ENCODE measurements at regions not wholly inside any gene's neighbourhood (a gene's known extent, or its start where the extent isn't known, plus 50 kb on each side); places are given as distances from the start of the nearest gene placed in this dataset.

- Histone ChIP-seq H3K4me3 (ENCODE audit: low read length) (no peak overlapping the region), H3K9ac (ENCODE audit: low read depth, low read length) (no peak overlapping the region), H3K4me2 (ENCODE audit: low read length) (no peak overlapping the region), H3K27me3 (ENCODE audit: control insufficient read depth, insufficient read depth, low read length) (no peaks in the 10 kb centered on the region), H3K36me3 (ENCODE audit: insufficient read depth, low read length) (no peaks in the 10 kb centered on the region), H3K4me1 (ENCODE audit: control insufficient read depth, insufficient read depth, low read length) (no peaks in the 10 kb centered on the region), H3K9me3 (replicated peaks; ENCODE audit: low read length) (no peaks in the 10 kb centered on the region)
Observed at GRCh38 chr5:164545507-164545906, 1040.1 kb downstream of the MAT2B start.

- H3K9me3 ChIP-seq (replicated peaks; ENCODE audit: low read length): no peaks in the 10 kb centered on the region
- no peak overlapping the region for H3K4me3 ChIP-seq (ENCODE audit: low read length)
- H3K27me3 ChIP-seq (ENCODE audit: control insufficient read depth, insufficient read depth, low read length): no peaks in the 10 kb centered on the region
- H3K4me1 ChIP-seq (ENCODE audit: control insufficient read depth, insufficient read depth, low read length): no peaks in the 10 kb centered on the region
- no peak overlapping the region for H3K4me2 ChIP-seq (ENCODE audit: low read length)
- no peak overlapping the region for H3K9ac ChIP-seq (ENCODE audit: low read depth, low read length)
- no peaks in the 10 kb centered on the region for H3K36me3 ChIP-seq (ENCODE audit: insufficient read depth, low read length)
Observed at GRCh38 chr5:164553851-164554250, 1048.4 kb downstream of the MAT2B start.

GRCh38 chr5:164555809-164556208 is 1050.4 kb downstream of the MAT2B start:
- H3K9me3 ChIP-seq (replicated peaks; ENCODE audit: low read length): no peaks in the 10 kb centered on the region
- H3K27me3 ChIP-seq (ENCODE audit: control insufficient read depth, insufficient read depth, low read length): no peaks in the 10 kb centered on the region
- no peak overlapping the region for H3K9ac ChIP-seq (ENCODE audit: low read depth, low read length)
- H3K4me3 ChIP-seq (ENCODE audit: low read length): no peak overlapping the region
- no peak overlapping the region for H3K4me2 ChIP-seq (ENCODE audit: low read length)
- no peaks in the 10 kb centered on the region for H3K36me3 ChIP-seq (ENCODE audit: insufficient read depth, low read length)
- H3K4me1 ChIP-seq (ENCODE audit: control insufficient read depth, insufficient read depth, low read length): no peaks in the 10 kb centered on the region

- no peaks in the 10 kb centered on the region for H3K36me3 ChIP-seq (ENCODE audit: insufficient read depth, low read length)
- H3K4me1 ChIP-seq (ENCODE audit: control insufficient read depth, insufficient read depth, low read length): no peaks in the 10 kb centered on the region
- H3K4me3 ChIP-seq (ENCODE audit: low read length): no peak overlapping the region
- H3K27me3 ChIP-seq (ENCODE audit: control insufficient read depth, insufficient read depth, low read length): no peaks in the 10 kb centered on the region
- H3K4me2 ChIP-seq (ENCODE audit: low read length): no peak overlapping the region
- no peaks in the 10 kb centered on the region for H3K9me3 ChIP-seq (replicated peaks; ENCODE audit: low read length)
- H3K9ac ChIP-seq (ENCODE audit: low read depth, low read length): no peak overlapping the region
Observed at GRCh38 chr5:164560216-164560615, 1054.8 kb downstream of the MAT2B start.

GRCh38 chr5:164561933-164562872 is 1056.8 kb downstream of the MAT2B start:
- Histone ChIP-seq H3K4me2 (ENCODE audit: low read length) (no peak overlapping the region), H3K9ac (ENCODE audit: low read depth, low read length) (no peak overlapping the region), H3K36me3 (ENCODE audit: insufficient read depth, low read length) (no peaks in the 10 kb centered on the region), H3K27me3 (ENCODE audit: control insufficient read depth, insufficient read depth, low read length) (no peaks in the 10 kb centered on the region), H3K4me1 (ENCODE audit: control insufficient read depth, insufficient read depth, low read length) (no peaks in the 10 kb centered on the region), H3K9me3 (replicated peaks; ENCODE audit: low read length) (no peaks in the 10 kb centered on the region), H3K4me3 (ENCODE audit: low read length) (no peak overlapping the region)

GRCh38 chr5:164563370-164563769 is 1058.0 kb downstream of the MAT2B start:
- Histone ChIP-seq H3K27me3 (ENCODE audit: control insufficient read depth, insufficient read depth, low read length) (no peaks in the 10 kb centered on the region), H3K9ac (ENCODE audit: low read depth, low read length) (no peak overlapping the region), H3K36me3 (ENCODE audit: insufficient read depth, low read length) (no peaks in the 10 kb centered on the region), H3K9me3 (replicated peaks; ENCODE audit: low read length) (no peaks in the 10 kb centered on the region), H3K4me2 (ENCODE audit: low read length) (no peak overlapping the region), H3K4me1 (ENCODE audit: control insufficient read depth, insufficient read depth, low read length) (no peaks in the 10 kb centered on the region), H3K4me3 (ENCODE audit: low read length) (no peak overlapping the region)

- no peak overlapping the region for H3K4me2 ChIP-seq (ENCODE audit: low read length)
- no peak overlapping the region for H3K9ac ChIP-seq (ENCODE audit: low read depth, low read length)
- H3K4me3 ChIP-seq (ENCODE audit: low read length): no peak overlapping the region
- no peaks in the 10 kb centered on the region for H3K4me1 ChIP-seq (ENCODE audit: control insufficient read depth, insufficient read depth, low read length)
- no peaks in the 10 kb centered on the region for H3K36me3 ChIP-seq (ENCODE audit: insufficient read depth, low read length)
- no peaks in the 10 kb centered on the region for H3K9me3 ChIP-seq (replicated peaks; ENCODE audit: low read length)
- no peaks in the 10 kb centered on the region for H3K27me3 ChIP-seq (ENCODE audit: control insufficient read depth, insufficient read depth, low read length)
Observed at GRCh38 chr5:164573397-164573796, 1068.0 kb downstream of the MAT2B start.

GRCh38 chr5:164577201-164577600 is 1071.8 kb downstream of the MAT2B start:
- H3K27me3 ChIP-seq (ENCODE audit: control insufficient read depth, insufficient read depth, low read length): no peaks in the 10 kb centered on the region
- H3K4me3 ChIP-seq (ENCODE audit: low read length): no peak overlapping the region
- H3K36me3 ChIP-seq (ENCODE audit: insufficient read depth, low read length): no peaks in the 10 kb centered on the region
- no peak overlapping the region for H3K9ac ChIP-seq (ENCODE audit: low read depth, low read length)
- H3K4me1 ChIP-seq (ENCODE audit: control insufficient read depth, insufficient read depth, low read length): no peaks in the 10 kb centered on the region
- H3K4me2 ChIP-seq (ENCODE audit: low read length): no peak overlapping the region
- no peaks in the 10 kb centered on the region for H3K9me3 ChIP-seq (replicated peaks; ENCODE audit: low read length)

- no peaks in the 10 kb centered on the region for H3K9me3 ChIP-seq (replicated peaks; ENCODE audit: low read length)
- H3K4me2 ChIP-seq (ENCODE audit: low read length): no peak overlapping the region
- H3K4me3 ChIP-seq (ENCODE audit: low read length): no peak overlapping the region
- no peaks in the 10 kb centered on the region for H3K36me3 ChIP-seq (ENCODE audit: insufficient read depth, low read length)
- H3K27me3 ChIP-seq (ENCODE audit: control insufficient read depth, insufficient read depth, low read length): no peaks in the 10 kb centered on the region
- no peaks in the 10 kb centered on the region for H3K4me1 ChIP-seq (ENCODE audit: control insufficient read depth, insufficient read depth, low read length)
- H3K9ac ChIP-seq (ENCODE audit: low read depth, low read length): no peak overlapping the region
Observed at GRCh38 chr5:164577742-164578141, 1072.3 kb downstream of the MAT2B start.

- no peaks in the 10 kb centered on the region for H3K9me3 ChIP-seq (replicated peaks; ENCODE audit: low read length)
- H3K36me3 ChIP-seq (ENCODE audit: insufficient read depth, low read length): no peaks in the 10 kb centered on the region
- H3K4me2 ChIP-seq (ENCODE audit: low read length): no peak overlapping the region
- no peak overlapping the region for H3K4me3 ChIP-seq (ENCODE audit: low read length)
- no peaks in the 10 kb centered on the region for H3K27me3 ChIP-seq (ENCODE audit: control insufficient read depth, insufficient read depth, low read length)
- H3K4me1 ChIP-seq (ENCODE audit: control insufficient read depth, insufficient read depth, low read length): no peaks in the 10 kb centered on the region
- H3K9ac ChIP-seq (ENCODE audit: low read depth, low read length): no peak overlapping the region
Observed at GRCh38 chr5:164578401-164578800, 1073.0 kb downstream of the MAT2B start.

- no peak overlapping the region for H3K4me3 ChIP-seq (ENCODE audit: low read length)
- no peaks in the 10 kb centered on the region for H3K27me3 ChIP-seq (ENCODE audit: control insufficient read depth, insufficient read depth, low read length)
- H3K36me3 ChIP-seq (ENCODE audit: insufficient read depth, low read length): no peaks in the 10 kb centered on the region
- H3K9me3 ChIP-seq (replicated peaks; ENCODE audit: low read length): no peaks in the 10 kb centered on the region
- H3K9ac ChIP-seq (ENCODE audit: low read depth, low read length): no peak overlapping the region
- no peak overlapping the region for H3K4me2 ChIP-seq (ENCODE audit: low read length)
- no peaks in the 10 kb centered on the region for H3K4me1 ChIP-seq (ENCODE audit: control insufficient read depth, insufficient read depth, low read length)
Observed at GRCh38 chr5:164578911-164579310, 1073.5 kb downstream of the MAT2B start.

GRCh38 chr5:164580155-164580554 is 1074.7 kb downstream of the MAT2B start:
- Histone ChIP-seq H3K4me1 (ENCODE audit: control insufficient read depth, insufficient read depth, low read length) (no peaks in the 10 kb centered on the region), H3K4me2 (ENCODE audit: low read length) (no peak overlapping the region), H3K9ac (ENCODE audit: low read depth, low read length) (no peak overlapping the region), H3K4me3 (ENCODE audit: low read length) (no peak overlapping the region), H3K9me3 (replicated peaks; ENCODE audit: low read length) (no peaks in the 10 kb centered on the region), H3K27me3 (ENCODE audit: control insufficient read depth, insufficient read depth, low read length) (no peaks in the 10 kb centered on the region), H3K36me3 (ENCODE audit: insufficient read depth, low read length) (no peaks in the 10 kb centered on the region)
